A172 (cell line): ENCODE measurements at regions not wholly inside any gene's neighbourhood (a gene's known extent, or its start where the extent isn't known, plus 50 kb on each side); places are given as distances from the start of the nearest gene placed in this dataset.

Experiments
- DNase-seq: peaks from one replicate; pipeline ENCODE4 v3.0.0-alpha.2; 2015; ENCODE audit warnings: low spot score

DNA sequence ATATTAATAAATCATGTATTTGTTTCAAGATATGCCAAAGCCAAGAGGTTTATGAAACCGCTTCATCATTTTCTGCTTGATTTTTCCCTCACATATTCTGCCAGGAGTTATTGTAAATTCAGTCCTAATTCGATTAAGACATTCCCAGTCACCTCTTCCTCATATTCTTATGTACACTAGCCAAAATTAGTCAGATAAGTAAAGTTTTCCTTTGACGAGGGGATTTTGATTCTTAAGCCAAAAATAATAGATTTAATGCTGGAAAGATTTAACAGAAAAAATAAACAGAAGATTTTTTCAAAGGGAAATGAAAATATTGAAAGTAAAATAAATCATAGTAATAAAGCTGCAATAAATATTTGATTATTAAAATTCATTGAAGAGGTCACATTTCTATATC is 51.0 kb upstream of the VEGFC start:
- no peak for DNase-seq

DNA sequence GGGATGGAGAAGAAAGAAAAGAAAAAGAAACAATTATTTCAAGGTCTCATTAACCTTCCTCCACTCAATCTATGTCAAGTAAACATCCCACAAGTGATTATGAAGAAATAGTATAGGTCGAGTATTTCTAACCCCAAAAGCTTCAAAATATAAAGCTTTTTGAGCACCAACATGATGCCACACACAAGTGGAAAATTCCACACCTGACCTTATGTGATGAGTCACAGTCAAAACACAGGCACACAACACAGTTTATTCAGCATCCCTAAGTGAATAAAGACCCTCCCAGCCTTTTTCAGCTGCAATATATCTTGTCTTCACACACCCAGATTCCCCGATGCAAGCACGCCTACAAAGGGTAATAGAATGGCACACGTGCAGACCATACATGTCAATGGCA is 51.7 kb upstream of the VEGFC start:
- DNase-seq: no peak

DNA sequence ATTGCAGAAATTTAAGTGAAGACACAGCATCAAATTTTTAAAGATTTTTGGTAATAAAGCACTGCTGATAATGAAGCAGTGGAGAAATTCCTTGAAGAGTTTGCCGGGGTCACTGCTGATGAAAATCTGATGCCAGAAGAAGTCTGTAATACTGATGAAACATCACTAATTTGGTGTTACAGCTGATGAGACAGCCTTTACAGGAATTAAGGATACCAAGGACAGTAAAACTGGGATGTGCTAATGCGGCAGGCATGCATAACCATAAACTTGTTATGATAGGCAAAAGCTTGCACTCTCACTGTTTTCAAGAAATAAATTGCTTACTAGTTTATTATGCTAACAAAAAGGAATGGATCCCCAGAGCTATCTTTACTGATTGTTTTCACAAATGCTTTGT is 52.9 kb upstream of the VEGFC start:
- DNase-seq: no peak

DNA sequence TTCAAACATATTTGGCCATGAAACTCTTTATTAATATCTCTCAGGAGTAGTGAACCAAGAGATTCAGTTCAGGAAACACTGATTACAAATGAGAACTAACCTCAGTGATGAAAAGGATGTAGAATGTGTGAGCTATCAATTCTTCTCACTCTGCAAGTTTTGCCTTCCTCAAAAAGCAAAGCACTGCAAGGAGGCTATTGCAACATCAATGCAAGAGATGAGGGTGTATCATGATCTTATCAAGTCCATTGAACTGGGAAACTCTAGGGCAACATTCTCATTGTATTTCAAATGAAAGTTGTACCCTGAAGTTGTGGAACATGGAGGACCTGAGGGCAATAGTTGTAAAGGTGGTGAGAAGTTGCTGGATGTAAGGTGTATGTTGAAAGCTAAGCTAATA is 56.4 kb upstream of the VEGFC start:
- no peak for DNase-seq

DNA sequence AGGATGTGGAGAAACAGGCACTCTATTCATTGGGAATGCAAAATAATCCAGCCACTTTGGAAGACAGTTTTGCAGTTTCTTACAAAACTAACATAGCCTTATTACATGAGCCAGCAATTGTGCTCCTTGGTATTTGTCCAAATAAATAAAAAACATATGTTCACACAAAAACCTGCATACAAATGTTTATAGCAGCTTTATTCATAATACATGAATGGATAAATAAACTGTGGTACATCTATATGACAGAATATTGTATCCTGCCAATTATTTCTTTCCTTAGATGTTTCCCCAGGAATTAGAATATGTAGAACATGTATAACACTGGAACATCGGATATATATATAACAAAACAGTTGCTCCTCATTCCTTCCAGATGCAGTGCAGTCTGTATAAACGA is 57.7 kb upstream of the VEGFC start:
- DNase-seq: no peak

DNA sequence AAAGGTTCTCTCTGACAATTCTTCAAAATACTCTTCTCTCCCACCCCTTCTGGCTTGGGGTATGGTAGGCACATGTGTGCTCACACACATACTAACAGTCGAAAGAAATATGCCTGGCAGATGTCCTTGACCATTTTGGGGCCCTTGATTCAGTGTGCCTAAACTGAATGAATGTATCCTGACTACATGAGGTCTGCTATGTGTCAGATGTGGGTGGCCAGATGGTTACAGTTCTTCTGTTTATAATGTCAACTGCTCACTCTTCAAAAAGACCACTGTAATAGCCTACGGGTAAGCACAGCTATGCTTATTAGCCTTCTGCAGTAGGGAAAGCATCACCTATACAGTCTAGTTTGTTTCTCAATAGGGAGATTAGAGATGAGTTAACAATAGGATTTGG is 63.7 kb upstream of the VEGFC start:
- DNase-seq: no peak

DNA sequence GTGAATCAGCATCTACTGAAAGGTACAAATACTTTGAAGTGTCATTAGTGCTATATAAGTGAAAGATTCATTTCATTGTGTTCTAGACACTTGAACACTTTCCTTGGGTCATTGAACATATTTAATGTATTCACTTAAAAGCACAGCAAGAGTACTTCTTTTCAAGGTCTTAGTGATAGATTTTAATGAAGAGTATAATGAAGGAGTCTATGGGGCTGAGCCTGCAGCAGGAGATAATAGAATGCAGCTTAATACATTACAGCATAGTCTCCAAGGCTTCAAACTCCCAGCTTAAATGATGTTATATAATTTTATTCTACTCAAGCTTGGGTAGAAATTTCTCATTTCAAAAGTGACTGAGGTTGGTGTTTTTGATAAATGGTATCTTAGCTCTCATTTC is 66.1 kb upstream of the VEGFC start:
- DNase-seq: no peak

DNA sequence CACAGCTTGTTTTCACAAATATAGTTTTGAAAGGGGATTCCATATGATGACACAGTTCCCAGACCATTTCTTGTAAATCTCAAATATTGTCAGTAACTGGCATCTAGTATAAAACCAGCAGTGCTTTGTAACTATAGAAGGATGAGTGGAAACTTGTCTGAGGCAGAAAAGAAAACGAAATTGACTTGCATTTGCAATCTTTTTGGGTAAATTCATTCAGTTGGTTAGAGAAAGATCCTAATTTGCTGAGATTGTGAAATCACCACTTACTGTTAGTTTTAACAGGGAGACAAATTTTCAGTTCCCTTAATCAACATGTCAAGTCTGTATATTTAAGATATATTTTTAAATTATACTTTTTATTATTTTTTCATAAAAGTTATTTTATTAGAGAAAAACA is 71.5 kb upstream of the VEGFC start:
- DNase-seq: no peak

DNA sequence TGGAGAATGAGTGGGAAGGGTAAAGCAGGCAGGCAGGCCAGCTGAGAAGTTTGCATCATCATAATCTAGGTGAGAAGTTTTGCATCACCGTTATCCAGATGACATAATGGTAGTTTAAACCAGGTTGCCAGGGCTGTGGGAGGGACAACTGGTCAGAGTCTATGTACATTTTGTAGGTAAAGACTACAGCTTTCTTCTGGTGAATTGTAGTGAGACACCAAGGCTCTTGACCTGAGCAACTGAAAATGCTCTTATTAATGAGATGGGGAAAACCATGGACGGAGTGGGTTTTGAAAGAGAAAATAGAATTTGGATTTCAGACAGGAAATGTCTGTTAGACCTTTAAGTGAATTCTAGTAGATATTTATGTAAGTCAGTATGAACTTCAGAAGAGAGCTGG is 76.0 kb upstream of the VEGFC start:
- no peak for DNase-seq

DNA sequence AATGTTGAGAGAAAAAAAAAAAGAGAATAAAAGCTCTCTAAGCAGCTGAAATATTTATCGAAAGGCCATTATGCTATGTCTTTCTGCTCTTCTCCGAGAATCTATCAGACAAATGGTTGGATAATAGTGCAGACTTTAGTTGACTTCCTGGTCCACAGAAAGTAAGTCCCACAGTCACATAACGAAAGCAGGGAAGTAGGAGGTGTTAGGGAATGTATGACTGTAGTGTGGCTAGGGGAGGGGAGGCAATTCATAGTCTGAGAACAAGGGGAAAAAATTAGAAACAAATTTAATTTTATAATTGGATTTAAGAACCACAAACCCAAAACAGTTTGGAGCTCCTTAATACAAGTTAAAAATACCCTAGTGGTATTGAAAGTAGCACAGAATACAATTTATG is 79.7 kb upstream of the VEGFC start:
- DNase-seq: no peak

DNA sequence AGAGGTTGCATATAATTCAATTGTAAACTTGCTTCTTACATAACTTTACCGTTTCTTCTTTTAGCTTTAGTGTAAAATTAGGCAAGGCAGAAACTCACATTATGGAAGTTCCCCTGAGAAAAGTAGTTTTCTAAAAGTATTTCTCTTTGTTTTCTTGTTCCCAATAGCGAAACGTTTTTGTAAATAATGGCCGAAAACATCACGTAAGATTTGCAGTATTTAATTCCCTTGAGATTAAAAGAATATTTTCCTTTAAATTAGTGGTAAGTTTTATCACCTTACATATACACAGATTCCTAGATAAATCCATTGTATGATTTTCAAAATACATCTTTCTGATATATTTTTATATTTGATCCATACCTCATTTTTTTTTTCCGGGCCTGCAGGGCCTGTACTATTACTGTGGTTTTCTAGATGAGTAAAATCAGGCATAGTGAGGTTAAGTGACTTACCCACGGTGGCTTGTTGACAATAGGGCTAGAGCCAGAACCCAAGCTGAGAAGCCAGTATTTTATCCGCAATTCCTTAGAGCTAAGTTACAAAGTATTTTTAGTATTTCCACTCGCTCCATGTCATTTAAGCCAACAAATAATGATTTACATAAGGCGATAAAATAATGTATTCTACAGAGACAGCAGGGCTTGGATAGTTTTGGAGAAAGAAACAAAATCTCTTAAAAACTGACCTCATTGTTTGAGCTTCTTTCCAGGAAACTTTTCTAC is 82.2 kb upstream of the VEGFC start:
- DNase-seq: no peak

DNA sequence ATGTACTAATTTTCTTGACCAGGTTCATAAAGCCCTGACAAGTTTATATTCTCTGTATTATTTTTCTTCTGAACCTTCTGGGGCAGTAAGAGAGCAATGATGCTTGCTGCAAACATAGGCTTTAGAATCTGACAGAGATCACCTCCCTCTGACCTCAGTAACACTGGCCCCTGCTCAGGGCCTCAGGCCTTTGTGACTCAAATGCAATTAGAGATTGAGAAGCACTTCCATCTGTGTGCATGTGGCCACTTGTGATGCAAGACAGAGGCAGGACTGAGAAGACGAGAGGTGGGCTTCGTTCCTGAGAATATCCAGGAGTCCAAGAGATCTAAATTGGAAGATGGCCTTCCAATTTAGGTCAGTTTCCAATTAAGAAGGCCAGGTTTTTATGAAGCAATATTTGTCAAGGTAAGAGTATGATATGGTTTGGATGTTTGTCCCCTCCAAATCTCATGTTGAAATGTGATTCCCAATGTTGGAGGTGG is 82.8 kb upstream of the VEGFC start:
- DNase-seq: no peak

DNA sequence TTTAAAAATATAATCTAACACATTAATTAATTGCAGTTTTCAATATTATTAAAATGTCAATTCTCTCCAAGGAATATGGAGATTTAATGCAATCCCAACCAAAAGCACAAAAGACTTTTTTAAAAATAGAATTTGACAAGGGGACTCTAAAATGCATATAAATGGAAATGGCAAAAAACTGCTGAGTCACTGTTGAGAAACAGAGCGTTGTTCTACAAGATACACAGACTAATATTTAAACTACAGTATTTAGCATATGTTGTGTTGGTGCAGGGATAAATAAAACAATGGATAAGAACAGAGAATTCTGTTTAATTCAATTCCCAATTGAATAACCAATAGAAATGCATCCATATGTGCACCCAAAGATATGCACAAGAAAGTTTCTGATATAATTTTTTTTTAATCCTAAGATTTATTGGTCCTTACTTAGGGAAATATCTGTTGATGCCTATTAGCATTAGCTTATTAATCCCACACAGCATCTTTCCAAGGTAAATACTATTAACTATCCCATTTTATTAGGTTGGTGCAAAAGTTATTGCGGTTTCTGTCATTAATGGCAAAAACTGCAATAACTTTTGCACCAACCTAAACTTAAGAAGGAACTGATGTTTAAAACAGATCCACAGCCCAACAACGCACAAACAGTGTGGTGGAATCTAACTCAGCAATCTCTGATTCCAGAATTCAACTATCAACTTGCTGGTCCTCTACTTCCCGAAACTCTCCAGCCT is 86.8 kb upstream of the VEGFC start:
- no peak for DNase-seq

DNA sequence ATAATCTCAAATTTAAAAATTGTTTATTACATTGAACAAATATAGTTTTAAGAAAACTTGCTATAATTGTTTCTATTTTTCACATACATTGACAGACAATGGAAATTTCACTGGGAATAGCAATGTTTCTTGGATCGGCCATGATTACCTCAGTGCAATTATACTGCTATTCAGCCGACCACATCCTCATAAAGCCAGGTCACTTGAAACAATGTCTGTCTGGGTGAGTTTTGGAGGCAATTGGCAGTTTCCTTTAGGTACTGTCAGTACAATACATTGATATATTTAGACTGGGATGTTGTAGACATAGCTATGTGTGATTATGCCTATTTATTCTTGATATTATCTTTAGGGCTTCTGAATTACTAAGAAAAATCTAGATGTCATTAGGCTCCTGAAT is 89.5 kb upstream of the VEGFC start:
- DNase-seq: peak; percentile 38

DNA sequence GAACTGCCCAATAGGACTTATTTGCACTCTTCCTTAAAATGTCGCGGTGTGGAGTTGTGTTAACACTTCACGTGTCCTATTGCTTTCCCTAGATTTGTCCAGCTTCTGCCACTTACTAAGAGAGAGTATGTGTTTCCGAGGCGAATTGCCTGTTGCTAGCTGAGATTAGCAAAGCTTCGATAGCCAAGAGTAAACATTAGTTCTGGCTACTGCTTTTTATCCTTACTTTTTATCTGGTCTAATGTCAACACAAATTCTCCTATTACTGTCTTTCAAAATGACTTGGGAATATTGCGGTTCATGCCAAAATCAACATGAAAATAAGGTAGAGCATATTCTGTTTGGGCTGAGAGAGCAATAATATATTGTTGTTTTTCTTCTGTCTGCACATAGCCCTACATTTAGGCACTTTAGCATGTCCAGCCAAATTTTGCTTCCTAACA is 90.4 kb upstream of the VEGFC start:
- DNase-seq: peak; percentile 57

DNA sequence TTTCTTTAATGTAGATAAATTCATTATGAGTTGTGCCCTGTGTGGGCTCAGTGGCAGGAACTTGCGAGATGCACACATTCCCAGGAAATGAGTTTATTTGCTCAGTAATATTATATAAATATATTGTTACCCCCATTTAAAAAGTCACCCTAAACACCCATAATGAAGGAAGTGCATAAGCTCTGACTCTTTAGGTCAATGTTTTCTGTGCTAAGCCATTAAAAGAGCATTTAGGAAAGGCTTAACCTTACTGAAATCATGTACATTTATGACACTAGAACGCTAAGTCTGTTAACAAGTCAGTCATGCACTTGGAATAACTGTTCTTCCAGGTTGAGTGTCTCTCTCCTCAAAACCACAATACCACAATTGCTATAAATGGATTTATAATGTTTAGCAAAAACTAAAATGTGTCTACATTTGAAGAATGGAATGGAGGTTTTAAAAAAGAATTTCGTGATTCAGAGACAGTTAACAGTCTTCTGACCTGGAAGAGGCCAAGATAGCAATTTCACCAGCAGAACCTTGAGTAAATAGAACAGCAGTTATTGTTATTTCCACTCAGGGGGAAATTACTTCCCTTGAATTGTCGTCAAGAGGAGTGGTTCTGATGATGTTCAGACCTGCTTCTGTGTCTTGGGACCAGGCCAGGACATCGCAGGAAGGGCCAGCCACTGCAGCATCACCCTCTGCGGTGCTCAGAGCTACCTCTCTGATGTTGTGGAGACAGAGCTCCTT is 91.1 kb upstream of the VEGFC start:
- peak; percentile 91 for DNase-seq

DNA sequence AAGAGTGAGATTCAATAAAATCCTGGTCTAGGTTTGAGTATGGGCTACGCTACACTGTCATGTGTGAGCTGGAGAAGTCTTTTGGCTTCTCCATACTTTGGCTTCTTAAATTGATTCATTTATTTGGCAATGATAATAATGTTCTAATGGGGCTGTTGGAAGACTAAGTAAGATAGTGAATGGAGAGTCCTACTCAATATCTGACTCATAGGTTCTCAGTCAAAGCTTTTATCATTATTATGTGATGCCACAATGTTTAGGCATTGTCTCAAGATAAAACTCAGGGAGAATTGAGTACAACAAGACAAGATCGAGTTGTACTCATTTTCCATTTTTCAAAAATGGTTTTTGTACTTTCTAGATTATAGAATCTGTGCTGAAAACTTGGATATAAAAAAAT is 92.5 kb upstream of the VEGFC start:
- no peak for DNase-seq

DNA sequence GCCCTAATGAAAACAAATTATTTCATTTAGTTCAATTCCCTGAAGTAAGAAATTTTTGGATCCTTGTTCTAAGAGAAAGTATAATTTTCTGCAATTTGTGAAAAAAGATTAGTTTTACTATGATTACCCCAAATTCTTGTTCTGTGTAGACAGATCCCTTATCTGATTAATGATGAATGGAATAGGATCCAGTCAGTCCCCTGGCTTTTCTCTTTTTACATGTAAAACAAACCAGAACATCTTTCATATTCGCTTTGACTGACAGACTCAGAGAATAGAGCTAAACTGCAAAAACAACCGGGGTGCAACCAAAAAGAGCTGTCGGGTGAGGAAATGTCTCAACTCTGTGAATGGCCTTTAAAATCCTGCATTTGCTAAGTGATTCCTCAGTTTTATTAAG is 93.4 kb upstream of the VEGFC start:
- no peak for DNase-seq

DNA sequence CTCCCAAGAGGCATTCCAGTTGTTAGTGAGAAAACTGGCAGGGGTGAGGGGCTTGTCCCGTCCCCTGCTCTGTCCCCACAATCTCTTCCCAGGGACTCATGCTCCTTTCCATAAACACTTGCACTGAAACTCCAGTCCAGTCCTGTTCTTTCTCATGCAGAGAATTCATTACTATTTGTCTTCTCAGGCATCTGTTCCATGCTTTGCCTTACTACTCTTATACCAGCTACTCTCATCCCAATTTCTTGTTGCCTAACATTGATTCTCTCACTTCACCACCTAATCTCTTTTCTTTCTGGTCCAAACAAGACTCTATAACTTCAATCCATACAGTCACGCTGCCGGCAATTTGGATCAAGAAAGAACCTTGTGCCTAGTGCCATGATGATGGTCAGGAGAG is 97.1 kb upstream of the VEGFC start:
- DNase-seq: no peak

DNA sequence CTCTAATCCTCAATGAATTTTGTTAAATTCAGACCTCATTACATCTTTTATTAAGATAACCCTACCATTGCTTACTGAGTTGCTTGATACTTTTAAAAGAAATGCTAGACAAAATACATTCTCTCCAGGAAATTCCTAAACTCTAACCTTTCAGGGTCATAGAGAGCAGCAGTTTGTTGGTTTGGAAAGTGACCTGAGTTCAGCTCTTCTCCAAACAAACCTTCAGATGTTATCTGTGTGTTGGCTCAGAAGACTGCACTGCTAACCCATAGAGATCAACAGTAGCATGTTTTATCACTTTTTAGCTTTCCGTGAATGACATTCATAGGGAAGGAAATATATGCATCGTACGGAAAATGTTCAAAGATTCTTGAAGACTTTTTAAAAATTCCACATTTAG is 101.8 kb upstream of the VEGFC start:
- DNase-seq: no peak

DNA sequence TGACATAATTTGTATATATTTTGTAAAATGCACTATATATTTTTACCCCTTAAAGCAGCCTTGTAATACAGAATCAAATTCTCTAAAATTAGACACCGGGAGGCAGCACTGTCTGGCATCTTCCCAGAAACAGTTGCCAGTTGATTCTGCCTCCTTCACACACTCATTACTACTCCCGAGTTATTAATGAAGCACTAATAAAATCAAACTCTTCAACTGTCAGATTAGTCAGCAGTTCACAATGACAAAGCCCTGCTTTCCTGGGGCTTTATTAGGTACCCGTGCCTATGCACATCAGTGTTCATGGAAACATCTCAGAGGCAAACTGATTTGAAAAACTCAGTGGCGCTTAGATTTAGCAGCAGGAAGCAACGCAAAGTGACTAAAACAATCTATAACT is 103.5 kb upstream of the VEGFC start:
- DNase-seq: no peak

DNA sequence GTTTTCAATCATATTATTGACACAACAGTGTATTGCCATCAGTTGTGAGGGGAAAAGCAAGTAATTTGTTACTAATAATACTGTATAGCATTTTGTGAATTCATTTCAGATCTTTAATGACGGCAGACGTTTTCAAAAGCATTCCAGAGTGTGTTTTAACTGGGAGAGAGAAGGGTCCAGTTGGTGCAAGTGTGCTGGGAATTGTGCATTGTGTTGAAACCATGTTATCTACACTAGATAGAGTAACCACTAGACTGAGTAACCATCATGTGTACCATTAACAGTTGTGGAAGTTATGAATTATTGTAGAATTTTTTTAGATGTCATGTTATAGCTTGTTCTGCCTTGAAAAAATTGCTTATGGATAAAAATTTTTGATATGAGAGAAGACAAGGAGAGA is 104.5 kb upstream of the VEGFC start:
- DNase-seq: no peak

DNA sequence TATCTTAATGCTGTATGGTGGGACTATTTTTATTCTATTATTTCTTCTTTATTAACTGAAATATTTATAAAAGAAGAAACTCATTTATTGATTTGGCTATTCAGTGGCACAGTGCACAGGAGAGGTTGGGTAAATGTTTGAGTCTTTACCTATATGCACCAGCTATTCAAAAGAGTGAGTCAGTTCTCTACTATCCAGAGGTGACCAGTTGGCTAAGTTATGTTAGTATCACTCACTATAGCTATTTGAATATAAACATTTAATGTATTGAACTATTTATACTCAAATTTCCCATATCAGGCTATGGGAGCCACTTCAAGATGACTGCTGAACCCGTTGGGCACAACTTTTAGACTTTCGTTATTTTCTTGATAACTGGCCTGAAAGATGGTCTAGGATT is 106.1 kb upstream of the VEGFC start:
- no peak for DNase-seq
